H1 (cell line): ENCODE measurements at regions not wholly inside any gene's neighbourhood (a gene's known extent, or its start where the extent isn't known, plus 50 kb on each side); places are given as distances from the start of the nearest gene placed in this dataset.

Source experiments
- CTCF ChIA-PET: fragments of 300-600 bp; sonication (Branson Sonifier 250); formaldehyde crosslinking; loops from one replicate; lab custom pipeline; 2021; ENCODE audit not compliant: partially characterized antibody; lab: Charles Lee
- POLR2A ChIA-PET: fragments of 300-600 bp; sonication (Branson Sonifier 250); formaldehyde crosslinking; loops from one replicate; lab custom pipeline; 2021; ENCODE audit warnings: inconsistent platforms; ENCODE audit not compliant: partially characterized antibody; lab: Charles Lee
- DNase-seq, 2 experiments: peaks; one replicate each; pipeline versions ENCODE4 v3.0.0 to v3.0.0-alpha.2; 2010 to 2022; ENCODE audit warnings: low spot score in 2 of 2, low read depth in 1 of 2, mixed read lengths in 1 of 2
- FAIRE-seq: peaks from 2 replicates; lab custom pipeline; 2011; peaks lifted over from hg19 to GRCh38; lab: Jason Lieb, UNC
- H2AFZ ChIP-seq: 2 replicates; pipeline ENCODE4 v1.8.1; 2012; ENCODE audit warnings: low read length, inconsistent platforms
- H2AK5ac ChIP-seq: 2 replicates; pipeline ENCODE4 v1.6.1; 2013; ENCODE audit warnings: low read depth, low read length
- H2BK120ac ChIP-seq: replicated peaks from 2 replicates; pipeline ENCODE3; 2013; ENCODE audit warnings: low read depth, low read length, inconsistent platforms
- H2BK12ac ChIP-seq: 2 replicates; pipeline ENCODE4 v1.6.1; 2013; ENCODE audit warnings: low read depth, low read length
- H2BK15ac ChIP-seq: 2 replicates; pipeline ENCODE4 v1.6.1; 2013; ENCODE audit warnings: low read length
- H2BK20ac ChIP-seq: 2 replicates; pipeline ENCODE4 v1.6.1; 2013; ENCODE audit warnings: low read length
- H2BK5ac ChIP-seq: 2 replicates; pipeline ENCODE4 v1.6.1; 2013; ENCODE audit warnings: low read depth, low read length
- H3K14ac ChIP-seq: 2 replicates; pipeline ENCODE4 v1.6.1; 2013; ENCODE audit warnings: inconsistent platforms; ENCODE audit not compliant: insufficient read length
- H3K18ac ChIP-seq: 2 replicates; pipeline ENCODE4 v1.6.1; 2013; ENCODE audit warnings: low read length; ENCODE audit errors: extremely low read depth
- H3K23ac ChIP-seq: 2 replicates; pipeline ENCODE4 v1.6.1; 2013; ENCODE audit warnings: inconsistent platforms; ENCODE audit not compliant: insufficient read length
- H3K23me2 ChIP-seq: 2 replicates; pipeline ENCODE4 v1.6.1; 2013; ENCODE audit warnings: low read depth, low read length
- H3K27ac ChIP-seq: 2 replicates; pipeline ENCODE4 v1.6.1; 2011; ENCODE audit warnings: low read depth, low read length, inconsistent platforms
- H3K27me3 ChIP-seq, 4 experiments: replicated peaks in 1 of 4; 1 replicate in 1 of 4; 2 replicates in 3 of 4; pipeline versions ENCODE4 v1.6.1 to v1.8.1; 2011 to 2013; ENCODE audit warnings: low read length in 3 of 4, mild to moderate bottlenecking in 3 of 4, inconsistent platforms in 2 of 4, mixed read lengths in 2 of 4, moderate library complexity in 1 of 4; ENCODE audit not compliant: control insufficient read depth in 3 of 4, insufficient read depth in 3 of 4; ENCODE audit errors: extremely low read depth in 1 of 4
- H3K36me3 ChIP-seq, 4 experiments: 2 replicates each; pipeline versions ENCODE4 v1.6.1 to v1.8.1; 2011 to 2013; ENCODE audit warnings: mild to moderate bottlenecking in 4 of 4, low read length in 3 of 4, moderate library complexity in 2 of 4, control low read depth in 1 of 4, inconsistent platforms in 1 of 4; ENCODE audit not compliant: insufficient read depth in 4 of 4, control insufficient read depth in 2 of 4
- H3K4ac ChIP-seq: replicated peaks from 2 replicates; pipeline ENCODE3; 2013; ENCODE audit warnings: low read length, low read depth, mixed read lengths, inconsistent platforms; ENCODE audit not compliant: insufficient read length
- H3K4me1 ChIP-seq, 4 experiments: replicated peaks in 1 of 4; 1 replicate in 1 of 4; 2 replicates in 3 of 4; pipeline versions ENCODE4 v1.6.1 to v1.8.1; 2011 to 2013; ENCODE audit warnings: low read length in 3 of 4, inconsistent platforms in 2 of 4, mixed read lengths in 1 of 4; ENCODE audit not compliant: insufficient read depth in 4 of 4, control insufficient read depth in 3 of 4
- H3K4me2 ChIP-seq, 2 experiments: 2 replicates each; pipeline versions ENCODE4 v1.6.1 to v1.8.1; 2011 to 2013; ENCODE audit warnings: low read depth in 2 of 2, low read length in 2 of 2, control low read depth in 1 of 2, inconsistent platforms in 1 of 2, mild to moderate bottlenecking in 1 of 2; ENCODE audit not compliant: insufficient read depth in 1 of 2
- H3K4me3 ChIP-seq, 4 experiments: fragments of 200-600, 300-600 bp in 1 of 4; sonication (generic), shearing (Covaris generic), sonication (Bioruptor Twin) in 1 of 4; 2 replicates each; pipeline versions ENCODE4 v1.5.1 to v1.8.1; 2011 to 2016; ENCODE audit warnings: low read length in 4 of 4, low read depth in 3 of 4, control low read depth in 2 of 4, inconsistent platforms in 2 of 4, mild to moderate bottlenecking in 2 of 4, mixed read lengths in 1 of 4, moderate library complexity in 1 of 4; ENCODE audit not compliant: insufficient read depth in 2 of 4; ENCODE audit errors: extremely low read depth in 1 of 4
- H3K56ac ChIP-seq: replicated peaks from 2 replicates; pipeline ENCODE3; 2013; ENCODE audit warnings: low read depth, mild to moderate bottlenecking, mixed read lengths, low read length, inconsistent platforms; ENCODE audit not compliant: insufficient read length
- H3K79me1 ChIP-seq: 2 replicates; pipeline ENCODE4 v1.6.1; 2013; ENCODE audit warnings: low read depth, low read length, control low read depth
- H3K79me2 ChIP-seq, 2 experiments: 2 replicates each; pipeline versions ENCODE4 v1.6.1 to v1.8.1; 2012 to 2013; ENCODE audit warnings: low read length in 2 of 2, mild to moderate bottlenecking in 2 of 2, inconsistent platforms in 1 of 2; ENCODE audit not compliant: insufficient read depth in 2 of 2, control insufficient read depth in 1 of 2
- H3K9ac ChIP-seq, 4 experiments: replicated peaks in 1 of 4; 1 replicate in 1 of 4; 2 replicates in 3 of 4; pipeline versions ENCODE4 v1.6.1 to v1.8.1; 2011 to 2013; ENCODE audit warnings: low read depth in 3 of 4, low read length in 3 of 4, control low read depth in 2 of 4, mild to moderate bottlenecking in 2 of 4, moderate library complexity in 2 of 4, inconsistent platforms in 1 of 4; ENCODE audit errors: extremely low read depth in 1 of 4
- H3K9me3 ChIP-seq, 2 experiments: 2 replicates each; pipeline versions ENCODE4 v1.6.1 to v1.8.1; 2012 to 2013; ENCODE audit warnings: mild to moderate bottlenecking in 2 of 2, moderate library complexity in 2 of 2, control low read depth in 1 of 2, inconsistent platforms in 1 of 2, low read depth in 1 of 2, low read length in 1 of 2, mixed read lengths in 1 of 2; ENCODE audit not compliant: insufficient read depth in 2 of 2
- H4K20me1 ChIP-seq, 2 experiments: replicated peaks in 1 of 2; 2 replicates each; pipeline versions ENCODE3 to v1.8.1; 2011 to 2013; ENCODE audit warnings: inconsistent platforms in 2 of 2, low read length in 2 of 2, mild to moderate bottlenecking in 1 of 2; ENCODE audit not compliant: insufficient read depth in 2 of 2, control insufficient read depth in 1 of 2
- H4K5ac ChIP-seq: 2 replicates; pipeline ENCODE4 v1.6.1; 2013; ENCODE audit warnings: low read length, low read depth, mixed read lengths, inconsistent platforms; ENCODE audit not compliant: insufficient read length
- H4K8ac ChIP-seq: 2 replicates; pipeline ENCODE4 v1.8.0; 2013; ENCODE audit warnings: mild to moderate bottlenecking, moderate library complexity, low read length, inconsistent platforms; ENCODE audit not compliant: insufficient read depth; ENCODE audit errors: extremely low read depth
- H4K91ac ChIP-seq: replicated peaks from 2 replicates; pipeline ENCODE3; 2013; ENCODE audit warnings: low read length, mixed read lengths, inconsistent platforms; ENCODE audit not compliant: insufficient read length
- BRCA1 ChIP-seq: IDR thresholded peaks from 2 replicates; pipeline ENCODE4 v1.6.1; 2012; ENCODE audit warnings: low read depth, low read length, improper control_type of control experiment
- CBX5 ChIP-seq: fragments of 300-800, 300-1000 bp; sonication (generic); IDR thresholded peaks from 2 replicates; pipeline ENCODE4 v1.7.1; 2016; ENCODE audit warnings: antibody characterized with exemption, low read length, low read depth
- CHD1 ChIP-seq: IDR thresholded peaks from 2 replicates; pipeline ENCODE4 v1.6.1; 2012; ENCODE audit warnings: low read depth, low read length, improper control_type of control experiment
- EGR1 ChIP-seq: IDR thresholded peaks from 2 replicates; pipeline ENCODE4 v1.6.1; 2011; ENCODE audit warnings: low read depth, low read length, borderline replicate concordance
- GTF2F1 ChIP-seq: IDR thresholded peaks from 2 replicates; pipeline ENCODE4 v1.6.1; 2012; ENCODE audit warnings: low read depth, low read length, improper control_type of control experiment, borderline replicate concordance
- KDM1A ChIP-seq: fragments of 200-600, 300-600 bp; sonication (generic); IDR thresholded peaks from 2 replicates; pipeline ENCODE4 v1.7.1; 2016; ENCODE audit warnings: mild to moderate bottlenecking, low read length, borderline replicate concordance
- PHF8 ChIP-seq: fragments of 200-600 bp; sonication (generic); conservative IDR thresholded peaks from 2 replicates; pipeline ENCODE4 v1.7.1; 2012; ENCODE audit warnings: low read depth, mild to moderate bottlenecking, inconsistent platforms, low read length, moderate library complexity
- SRF ChIP-seq: IDR thresholded peaks from 2 replicates; pipeline ENCODE4 v1.6.1; 2011; ENCODE audit warnings: mild to moderate bottlenecking, low read depth, low read length, moderate library complexity
- SUZ12 ChIP-seq: fragments of 200-600 bp; sonication (generic); IDR thresholded peaks from 2 replicates; pipeline ENCODE4 v1.6.1; 2012; ENCODE audit warnings: mild to moderate bottlenecking, inconsistent platforms, low read length, moderate library complexity, mixed read lengths
- TEAD4 ChIP-seq: IDR thresholded peaks from 2 replicates; pipeline ENCODE4 v1.6.1; 2012; ENCODE audit warnings: low read depth, low read length, inconsistent platforms, mixed read lengths
- ZNF274 ChIP-seq: IDR thresholded peaks from 2 replicates; pipeline ENCODE4 v1.7.0; 2012; ENCODE audit warnings: low read length, borderline replicate concordance; ENCODE audit errors: extremely low read depth

DNA sequence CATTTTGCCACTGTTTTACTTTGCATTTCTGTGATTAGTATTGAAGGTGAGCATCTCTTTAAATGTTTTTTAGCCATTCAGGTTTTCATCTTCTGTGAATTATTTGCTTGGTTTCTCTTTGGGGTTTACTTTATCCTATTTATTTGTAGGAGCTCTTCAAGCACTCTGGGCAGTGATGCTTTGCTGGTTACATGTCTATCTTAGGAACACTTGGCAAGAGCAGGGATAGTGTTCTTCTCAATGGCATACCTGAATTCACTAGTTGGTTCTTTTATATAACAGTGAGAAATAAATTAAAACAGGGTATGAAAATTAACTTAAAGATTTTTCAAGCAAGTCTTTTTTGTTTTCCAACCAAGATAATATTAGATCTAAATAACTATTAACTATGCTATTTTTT lies 119.7 kb upstream of the BACH2 start:
- H3K4me1 ChIP-seq = peaks cover 0 to 9% (median 5%) of the 10 kb centered on the region in 4 experiments; a peak in 5 of 7 replicates
- H3K9ac ChIP-seq = no peak overlapping the region
- no peak overlapping the region for H3K4me3 ChIP-seq
- H3K36me3 ChIP-seq = no peaks in the 10 kb centered on the region
- no peak overlapping the region for H4K91ac ChIP-seq
- no peak overlapping the region for H2BK15ac ChIP-seq
- DNase-seq (no peak), FAIRE-seq (no peak)
- H4K8ac ChIP-seq = no peak overlapping the region
- no peak overlapping the region for H2BK120ac ChIP-seq
- no peak overlapping the region for H3K4ac ChIP-seq
- no peak overlapping the region for H2BK20ac ChIP-seq
- no peak overlapping the region for H2BK12ac ChIP-seq
- no peak overlapping the region for H4K5ac ChIP-seq
- no peak overlapping the region for H3K18ac ChIP-seq
- H3K27ac ChIP-seq = no peak overlapping the region
- no peaks in the 10 kb centered on the region for H3K23me2 ChIP-seq
- H3K27me3 ChIP-seq = no peaks in the 10 kb centered on the region
- no peak overlapping the region for H2BK5ac ChIP-seq
- H4K20me1 ChIP-seq = no peaks in the 10 kb centered on the region
- H2AK5ac ChIP-seq = no peak overlapping the region
- no peaks in the 10 kb centered on the region for H3K9me3 ChIP-seq
- ChIA-PET POLR2A (interaction anchor here (1.5 kb wide), 1 partner anchor 24 kb away, joined by 3 read pairs; no protein-coding TSS in a partner anchor), CTCF (interaction anchor here (1.2 to 4.4 kb wide), 7 partner anchors 9 to 475 kb away, joined by 5 to 17 read pairs (median 7); no protein-coding TSS in a partner anchor)
- H3K79me1 ChIP-seq = no peaks in the 10 kb centered on the region
- no peak overlapping the region for H3K23ac ChIP-seq
- no peak overlapping the region for H3K4me2 ChIP-seq
- H3K56ac ChIP-seq = no peak overlapping the region
- H2AFZ ChIP-seq = no peak overlapping the region
- no peak overlapping the region for H3K14ac ChIP-seq
- TF ChIP-seq SRF (no peak), EGR1 (no peak), ZNF274 (no peak), TEAD4 (no peak), SUZ12 (no peak), PHF8 (no peak), GTF2F1 (no peak), BRCA1 (no peak), CBX5 (no peak), KDM1A (no peak), CHD1 (no peak)
- H3K79me2 ChIP-seq = no peaks in the 10 kb centered on the region
